ENCODE measurements at regions not wholly inside any gene's neighbourhood (a gene's known extent, or its start where the extent isn't known, plus 50 kb on each side); places are given as distances from the start of the nearest gene placed in this dataset.

GRCh38 chr3:80526153-80526552 lies 758.4 kb upstream of the ROBO1 start:
- no peak for DNase-seq
- Histone ChIP-seq H3K4me3 (ENCODE audit: low read depth, low read length) (no peak overlapping the region), H3K36me3 (no peaks in the 10 kb centered on the region), H3K4me1 (no peaks in the 10 kb centered on the region), H3K9me3 (no peaks in the 10 kb centered on the region), H3K27me3 (no peaks in the 10 kb centered on the region)
- TF ChIP-seq CTCF (IDR thresholded peaks at IDR 0.05; ENCODE audit: low read depth, low read length) = peak; percentile 54

- no peak for DNase-seq
- H3K27me3 ChIP-seq = no peaks in the 10 kb centered on the region
- peaks cover 17% of the 10 kb centered on the region for H3K4me1 ChIP-seq
- H3K4me3 ChIP-seq (ENCODE audit: low read depth, low read length) = no peak overlapping the region
- no peaks in the 10 kb centered on the region for H3K9me3 ChIP-seq
- no peak for TF ChIP-seq CTCF (IDR thresholded peaks at IDR 0.05; ENCODE audit: low read depth, low read length)
- H3K36me3 ChIP-seq = no peaks in the 10 kb centered on the region
These were observed 753.3 kb upstream of the ROBO1 start for GRCh38 chr3:80521081-80521480.

GRCh38 chr3:80519436-80519835 lies 751.6 kb upstream of the ROBO1 start:
- H3K27me3 ChIP-seq = no peaks in the 10 kb centered on the region
- H3K36me3 ChIP-seq = no peaks in the 10 kb centered on the region
- H3K4me1 ChIP-seq = peaks cover 17% of the 10 kb centered on the region
- TF ChIP-seq CTCF (IDR thresholded peaks at IDR 0.05; ENCODE audit: low read depth, low read length) = no peak
- H3K4me3 ChIP-seq (ENCODE audit: low read depth, low read length) = no peak overlapping the region
- DNase-seq = no peak
- no peaks in the 10 kb centered on the region for H3K9me3 ChIP-seq

GRCh38 chr3:80496452-80496851 lies 728.7 kb upstream of the ROBO1 start:
- TF ChIP-seq CTCF (IDR thresholded peaks at IDR 0.05; ENCODE audit: low read depth, low read length) = no peak
- no peak for DNase-seq
- no peaks in the 10 kb centered on the region for H3K9me3 ChIP-seq
- no peaks in the 10 kb centered on the region for H3K27me3 ChIP-seq
- no peaks in the 10 kb centered on the region for H3K36me3 ChIP-seq
- no peaks in the 10 kb centered on the region for H3K4me1 ChIP-seq
- H3K4me3 ChIP-seq (ENCODE audit: low read depth, low read length) = no peak overlapping the region

GRCh38 chr3:80492162-80492561 lies 724.4 kb upstream of the ROBO1 start:
- Histone ChIP-seq H3K4me1 (no peaks in the 10 kb centered on the region), H3K9me3 (no peaks in the 10 kb centered on the region), H3K36me3 (no peaks in the 10 kb centered on the region), H3K4me3 (ENCODE audit: low read depth, low read length) (no peak overlapping the region), H3K27me3 (no peaks in the 10 kb centered on the region)
- no peak for TF ChIP-seq CTCF (IDR thresholded peaks at IDR 0.05; ENCODE audit: low read depth, low read length)
- DNase-seq = no peak

GRCh38 chr3:80472961-80473360 lies 705.2 kb upstream of the ROBO1 start:
- no peak for DNase-seq
- Histone ChIP-seq H3K4me1 (peaks cover 5% of the 10 kb centered on the region), H3K36me3 (no peaks in the 10 kb centered on the region), H3K27me3 (no peaks in the 10 kb centered on the region), H3K4me3 (ENCODE audit: low read depth, low read length) (no peak overlapping the region), H3K9me3 (no peaks in the 10 kb centered on the region)
- no peak for TF ChIP-seq CTCF (IDR thresholded peaks at IDR 0.05; ENCODE audit: low read depth, low read length)

All from BE2C (cell line).